Endothelial cell of umbilical vein (primary cell): ENCODE measurements at regions not wholly inside any gene's neighbourhood (a gene's known extent, or its start where the extent isn't known, plus 50 kb on each side); places are given as distances from the start of the nearest gene placed in this dataset.

Experiments
- BruUV-seq: library from RNA; stranded (reverse); fragments of 400-500 nt; replicated peaks from 2 replicates; lab custom pipeline; 2021; lab: Mats Ljungman, UMichigan
- CTCF ChIA-PET: fragments of 300-600, 350-600 bp; sonication (Branson Sonifier 250); formaldehyde crosslinking; loops from one replicate; lab custom pipeline; 2021; ENCODE audit warnings: antibody characterized with exemption, inconsistent platforms; lab: Charles Lee
- POLR2A ChIA-PET: fragments of 300-600, 350-600 bp; sonication (Branson Sonifier 250); formaldehyde crosslinking; loops from one replicate; lab custom pipeline; 2021; ENCODE audit warnings: antibody characterized with exemption, inconsistent platforms; lab: Charles Lee
- DNase-seq: peaks from one replicate; pipeline ENCODE4 v3.0.0-alpha.2; 2011; ENCODE audit warnings: low read depth, low spot score
- FAIRE-seq: peaks from 2 replicates; lab custom pipeline; 2011; peaks lifted over from hg19 to GRCh38; lab: Jason Lieb, UNC
- H2AFZ ChIP-seq: 2 replicates; pipeline ENCODE4 v1.6.0; 2012; ENCODE audit warnings: low read depth, low read length, control low read depth, inconsistent platforms
- H3K27ac ChIP-seq: 2 replicates; pipeline ENCODE4 v1.5.1; 2011; ENCODE audit warnings: low read depth, mild to moderate bottlenecking, control low read depth, low read length, moderate library complexity; ENCODE audit not compliant: insufficient read depth
- H3K27me3 ChIP-seq, 2 experiments: 2 replicates each; pipeline versions ENCODE4 v1.6.0 to v1.6.1; 2011; ENCODE audit warnings: low read length in 2 of 2, mixed read lengths in 1 of 2; ENCODE audit not compliant: control insufficient read depth in 2 of 2, insufficient read depth in 2 of 2
- H3K36me3 ChIP-seq, 2 experiments: 2 replicates in 1 of 2; 3 replicates in 1 of 2; pipeline ENCODE4 v1.5.1; 2011; ENCODE audit warnings: low read length in 2 of 2, mild to moderate bottlenecking in 1 of 2, moderate library complexity in 1 of 2; ENCODE audit not compliant: control insufficient read depth in 2 of 2, insufficient read depth in 2 of 2; ENCODE audit errors: extremely low read depth in 1 of 2
- H3K4me1 ChIP-seq: 3 replicates; pipeline ENCODE4 v1.5.1; 2011; ENCODE audit warnings: mild to moderate bottlenecking, low read length; ENCODE audit not compliant: control insufficient read depth, insufficient read depth; ENCODE audit errors: extremely low read depth
- H3K4me2 ChIP-seq: 2 replicates; pipeline ENCODE4 v1.6.1; 2011; ENCODE audit warnings: low read length, control low read depth, mixed read lengths; ENCODE audit not compliant: insufficient read depth
- H3K4me3 ChIP-seq, 3 experiments: fragments of 200-600 bp in 1 of 3; sonication (generic), shearing (Covaris generic) in 1 of 3; replicated peaks in 1 of 3; 2 replicates each; pipeline ENCODE4 v1.5.1; 2011 to 2016; ENCODE audit warnings: control low read depth in 3 of 3, low read length in 3 of 3, mild to moderate bottlenecking in 2 of 3, inconsistent platforms in 1 of 3, low read depth in 1 of 3, moderate library complexity in 1 of 3; ENCODE audit not compliant: insufficient read depth in 1 of 3
- H3K79me2 ChIP-seq: 2 replicates; pipeline ENCODE4 v1.6.0; 2012; ENCODE audit warnings: low read length, inconsistent platforms; ENCODE audit not compliant: control insufficient read depth, insufficient read depth
- H3K9ac ChIP-seq: replicated peaks from 2 replicates; pipeline ENCODE3; 2011; ENCODE audit warnings: low read length, control low read depth; ENCODE audit not compliant: insufficient read depth; ENCODE audit errors: extremely low read depth
- H3K9me1 ChIP-seq: replicated peaks from 3 replicates; pipeline ENCODE4 v1.6.0; 2011; ENCODE audit warnings: mild to moderate bottlenecking, low read length; ENCODE audit not compliant: control insufficient read depth, insufficient read depth; ENCODE audit errors: extremely low read depth
- H3K9me3 ChIP-seq: replicated peaks from 2 replicates; pipeline ENCODE4 v1.5.1; 2012; ENCODE audit warnings: low read length, inconsistent platforms; ENCODE audit not compliant: control insufficient read depth, insufficient read depth
- H4K20me1 ChIP-seq: replicated peaks from 2 replicates; pipeline ENCODE3; 2011; ENCODE audit warnings: mild to moderate bottlenecking, low read length; ENCODE audit not compliant: control insufficient read depth, insufficient read depth; ENCODE audit errors: extremely low read depth
- CTCF ChIP-seq, 2 donors: IDR thresholded peaks; 1 replicate in 1 of 2; 2 replicates in 1 of 2; pipeline ENCODE4 v1.5.1; 2011; ENCODE audit warnings: low read length in 2 of 2, mild to moderate bottlenecking in 2 of 2, moderate library complexity in 2 of 2, control low read depth in 1 of 2, inconsistent platforms in 1 of 2, low read depth in 1 of 2; ENCODE audit not compliant: insufficient read depth in 1 of 2; ENCODE audit errors: extremely low read depth in 1 of 2
- EZH2 ChIP-seq: IDR thresholded peaks from 2 replicates; pipeline ENCODE4 v1.6.1; 2012; ENCODE audit warnings: borderline replicate concordance, low read depth, mild to moderate bottlenecking, moderate library complexity, low read length, inconsistent platforms; ENCODE audit not compliant: severe bottlenecking
- FOS ChIP-seq: IDR thresholded peaks from 2 replicates; pipeline ENCODE4 v1.6.1; 2011; ENCODE audit warnings: mild to moderate bottlenecking, low read length, moderate library complexity, borderline replicate concordance; ENCODE audit not compliant: insufficient read depth
- GATA2 ChIP-seq: IDR thresholded peaks from 2 replicates; pipeline ENCODE4 v1.7.0; 2011; ENCODE audit warnings: low read depth, mild to moderate bottlenecking, moderate library complexity, mixed read lengths, low read length; ENCODE audit not compliant: insufficient read length, insufficient read depth
- JUN ChIP-seq: IDR thresholded peaks from 2 replicates; pipeline ENCODE4 v1.6.1; 2011; ENCODE audit warnings: borderline replicate concordance, low read depth; ENCODE audit not compliant: insufficient read length, insufficient read depth
- MAX ChIP-seq: IDR thresholded peaks from 2 replicates; pipeline ENCODE4 v1.6.1; 2011; ENCODE audit not compliant: insufficient read depth, insufficient read length
- MYC ChIP-seq: IDR thresholded peaks from one replicate; pipeline ENCODE4 v1.6.1; 2011; ENCODE audit warnings: mild to moderate bottlenecking, low read depth, low read length
- POLR2A ChIP-seq: IDR thresholded peaks from 2 replicates; pipeline ENCODE4 v1.6.1; 2012; ENCODE audit warnings: low read depth, mild to moderate bottlenecking, control low read depth, low read length
- POLR2AphosphoS5 ChIP-seq: IDR thresholded peaks from 2 replicates; pipeline ENCODE4 v1.6.1; 2012; ENCODE audit warnings: low read depth, mild to moderate bottlenecking, control low read depth, low read length, moderate library complexity; ENCODE audit not compliant: insufficient read depth
- dilution Hi-C: fragments of 300-500 bp; cut with MboI; formaldehyde crosslinking; loops from one replicate; pipeline ENCODE4 v1.15.0; 2019; ENCODE audit warnings: low sequenced_read_pairs; ENCODE audit not compliant: extremely low pct_ligation_motif_present
- intact Hi-C: fragments of 100-400 bp; cut with micrococcal nuclease; formaldehyde crosslinking; loops from one replicate; pipeline ENCODE4 v1.10.0; 2022

GRCh38 chr22:49310354-49310753 lies 517.3 kb downstream of the BRD1 start:
- BruUV-seq = no TSS peak
- Histone ChIP-seq H3K9me1 (no peaks in the 10 kb centered on the region), H3K9ac (no peak overlapping the region), H3K36me3 (no peaks in the 10 kb centered on the region), H3K27me3 (no peaks in the 10 kb centered on the region), H3K4me2 (no peak overlapping the region), H3K9me3 (no peaks in the 10 kb centered on the region), H3K4me1 (no peaks in the 10 kb centered on the region), H2AFZ (no peak overlapping the region), H3K27ac (no peak overlapping the region), H4K20me1 (no peaks in the 10 kb centered on the region), H3K79me2 (no peaks in the 10 kb centered on the region), H3K4me3 (no peak overlapping the region)
- dilution Hi-C loops (no loop called here), intact Hi-C loops (no loop called here)
- FAIRE-seq (no peak), DNase-seq (no peak)
- no peak for TF ChIP-seq CTCF (IDR thresholded peaks at IDR 0.05; ENCODE audit: extremely low read depth in 1 of 2, insufficient read depth in 1 of 2, low read depth in 1 of 2, low read length in 2 of 2)
- TF ChIP-seq MYC = no peak
- no peak for TF ChIP-seq FOS
- no peak for TF ChIP-seq JUN
- TF ChIP-seq POLR2A = no peak
- no peak for TF ChIP-seq MAX
- no peak for TF ChIP-seq POLR2AphosphoS5
- TF ChIP-seq GATA2 = no peak
- no peak for TF ChIP-seq EZH2
- ChIA-PET CTCF (no interaction called here), POLR2A (no interaction called here)
